HG02571 (cell line): ENCODE measurements at regions not wholly inside any gene's neighbourhood (a gene's known extent, or its start where the extent isn't known, plus 50 kb on each side); places are given as distances from the start of the nearest gene placed in this dataset.
"Not testable (repeated sequence)": the region's sequence is repeated elsewhere in the genome, so short reads cannot be mapped to it uniquely, and the experiment has no call there.

Experiments
- ATAC-seq: cut with Tn5 transposase; IDR thresholded peaks from one replicate; pipeline ENCODE4 v1.9.1; 2021; ENCODE audit warnings: mild to moderate bottlenecking, moderate library complexity; ENCODE audit not compliant: unreplicated experiment

DNA sequence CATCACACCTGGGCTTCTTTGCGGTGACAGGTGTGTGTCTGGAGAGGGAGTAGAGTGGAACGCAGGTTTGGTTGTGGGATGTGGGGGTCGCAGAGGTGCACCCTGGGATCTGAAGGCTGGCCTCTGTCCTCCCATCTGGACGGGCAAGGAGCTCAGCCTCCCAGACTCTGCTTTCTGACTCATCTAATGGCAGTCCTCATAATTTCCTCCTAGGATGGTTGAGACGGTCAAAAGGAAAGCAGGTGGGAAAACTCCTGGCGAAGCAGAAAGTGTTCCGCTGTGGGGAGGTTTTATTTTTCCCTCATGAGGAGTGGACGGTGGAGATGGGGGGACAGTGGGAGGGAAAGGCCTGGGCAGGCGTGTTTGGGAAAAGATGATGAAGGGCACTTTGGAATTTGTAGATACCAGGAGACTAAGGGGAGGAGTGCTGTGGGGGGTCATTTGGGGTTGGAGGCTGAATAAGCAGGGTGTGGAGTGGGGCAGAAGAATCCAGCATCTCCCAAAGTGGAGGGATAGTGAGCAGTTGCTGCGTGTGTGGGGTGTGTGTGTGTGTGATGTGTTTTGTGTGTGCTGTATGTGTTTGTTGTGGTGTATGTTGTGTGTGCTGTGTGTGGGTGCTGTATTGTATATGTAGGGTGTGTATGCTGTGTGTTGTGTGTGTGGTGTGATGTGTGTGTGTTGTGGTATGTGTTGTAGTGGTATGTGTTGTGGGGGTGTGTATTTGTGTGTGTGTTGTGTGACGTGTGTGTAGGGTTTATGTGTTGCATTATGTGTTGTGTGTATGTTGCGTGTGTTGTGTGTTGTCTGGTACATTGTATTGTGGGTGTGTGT is 97.2 kb upstream of the PODXL start:
- no peak for ATAC-seq

- no peak for ATAC-seq
These were observed 96.5 kb upstream of the PODXL start for GRCh38 chr7:131652934-131653333.

DNA sequence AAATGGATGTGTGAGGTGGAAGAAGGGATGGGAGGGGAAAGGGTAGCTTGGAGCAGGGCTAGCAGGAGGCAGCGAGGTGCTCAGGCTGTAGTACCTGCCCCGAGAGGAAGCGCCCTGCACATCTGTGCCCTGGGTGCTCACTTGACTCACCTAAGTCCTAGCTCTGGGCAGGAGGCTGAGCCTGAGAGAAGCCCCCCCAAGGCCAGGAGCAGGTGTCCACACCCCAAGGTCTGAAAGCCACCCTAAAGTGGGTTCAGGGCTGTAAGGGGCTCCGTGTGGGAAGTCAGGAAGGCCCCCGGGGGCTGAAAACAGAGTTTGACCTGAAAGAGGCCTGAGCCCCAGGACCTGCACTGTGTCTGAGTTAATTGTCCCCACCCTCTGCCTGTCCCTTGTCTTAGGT is 95.8 kb upstream of the PODXL start:
- ATAC-seq, result no peak

- no peak for ATAC-seq
These were observed 93.5 kb upstream of the PODXL start for GRCh38 chr7:131649879-131650278.

DNA sequence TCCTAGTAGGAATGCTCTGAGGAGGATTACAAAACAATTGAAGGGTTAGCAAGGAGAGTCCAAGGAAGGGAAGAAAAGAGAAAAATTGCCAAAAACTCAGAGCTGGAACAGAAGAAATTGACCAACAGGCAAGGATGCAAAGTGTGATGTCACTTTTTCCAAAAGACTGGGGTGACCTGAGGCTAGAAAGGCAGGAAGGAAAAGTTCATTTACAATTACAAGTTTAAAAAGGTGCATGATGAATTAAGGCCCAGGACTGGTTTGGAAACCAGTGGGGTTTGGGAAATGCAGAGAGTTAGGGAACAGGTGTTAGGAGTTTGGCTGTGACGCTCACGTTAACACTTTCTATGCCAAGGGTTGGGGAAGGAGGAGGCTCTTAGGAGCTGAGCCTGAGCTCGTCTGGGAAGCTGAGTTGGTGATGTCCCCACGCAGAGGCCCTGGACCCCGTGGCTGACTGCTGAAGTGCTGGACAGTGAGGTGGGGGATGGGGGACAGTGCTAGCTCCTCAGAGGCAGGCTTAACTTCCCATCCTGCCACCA is 92.6 kb upstream of the PODXL start:
- no peak for ATAC-seq

- ATAC-seq, result no peak
These were observed 92.1 kb upstream of the PODXL start for GRCh38 chr7:131648491-131648890.

- no peak for ATAC-seq
These were observed 89.8 kb upstream of the PODXL start for GRCh38 chr7:131646203-131646602.

- no peak for ATAC-seq
These were observed 86.0 kb upstream of the PODXL start for GRCh38 chr7:131642429-131642828.

- ATAC-seq, result no peak
These were observed 84.3 kb upstream of the PODXL start for GRCh38 chr7:131640686-131641085.

DNA sequence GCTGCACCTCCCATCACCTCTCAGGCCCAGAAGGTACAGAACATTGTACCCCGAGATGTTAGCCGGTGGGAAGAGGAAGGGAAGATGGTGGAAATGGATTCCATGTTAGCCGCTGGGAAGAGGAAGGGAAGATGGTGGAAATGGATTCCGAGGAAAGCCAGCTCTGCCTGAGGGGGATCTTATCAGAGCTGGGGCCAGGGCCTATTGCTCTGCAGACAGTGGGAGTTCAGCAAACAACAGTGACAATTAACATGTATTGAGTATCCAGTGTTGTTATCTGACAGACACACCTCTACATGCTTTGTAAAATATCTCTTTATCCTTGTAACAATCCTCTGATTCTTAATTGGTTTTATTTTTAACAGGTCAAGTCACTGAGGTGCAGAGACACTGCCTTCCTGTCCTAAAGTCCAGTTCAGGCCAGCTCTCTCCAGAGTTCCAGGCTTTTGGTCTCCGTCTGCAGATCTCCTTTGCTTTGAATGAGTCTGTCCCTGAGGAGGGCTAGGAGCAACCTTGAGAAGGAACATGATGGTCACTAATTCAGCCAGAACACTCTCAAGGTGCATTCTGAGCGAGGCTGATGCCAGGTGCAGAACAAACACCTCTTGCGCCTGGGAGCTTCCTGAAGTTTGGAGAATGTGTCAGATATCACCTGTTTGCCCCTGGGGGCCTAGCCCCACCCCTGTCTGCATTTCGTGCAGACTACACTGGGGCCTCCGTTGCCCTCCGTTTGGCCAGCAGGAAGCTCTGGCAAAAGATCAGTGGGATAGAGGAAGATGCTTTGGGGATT is 82.4 kb upstream of the PODXL start:
- no peak for ATAC-seq

GRCh38 chr7:131637859-131638258 is 81.4 kb upstream of the PODXL start:
- no peak for ATAC-seq

DNA sequence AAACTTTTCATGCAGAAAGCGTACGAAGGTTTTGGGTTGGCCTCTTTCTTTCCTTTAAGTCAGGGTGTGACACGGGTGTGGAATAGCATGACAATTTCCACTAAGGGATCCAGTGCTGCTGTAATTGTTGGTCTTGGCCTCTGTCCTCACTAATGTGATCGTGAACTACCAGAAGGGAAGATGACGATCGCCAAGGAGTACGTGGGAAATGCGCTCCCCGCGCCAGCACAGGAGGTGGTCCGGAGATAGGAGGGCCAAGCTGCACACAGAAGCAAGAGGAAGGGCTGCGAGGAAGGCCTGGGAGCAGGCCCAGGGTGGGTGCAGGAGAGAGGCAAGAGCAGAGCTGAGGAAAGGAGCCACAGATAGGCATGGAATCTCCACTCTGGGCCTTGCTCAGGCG is 79.7 kb upstream of the PODXL start:
- no peak for ATAC-seq

DNA sequence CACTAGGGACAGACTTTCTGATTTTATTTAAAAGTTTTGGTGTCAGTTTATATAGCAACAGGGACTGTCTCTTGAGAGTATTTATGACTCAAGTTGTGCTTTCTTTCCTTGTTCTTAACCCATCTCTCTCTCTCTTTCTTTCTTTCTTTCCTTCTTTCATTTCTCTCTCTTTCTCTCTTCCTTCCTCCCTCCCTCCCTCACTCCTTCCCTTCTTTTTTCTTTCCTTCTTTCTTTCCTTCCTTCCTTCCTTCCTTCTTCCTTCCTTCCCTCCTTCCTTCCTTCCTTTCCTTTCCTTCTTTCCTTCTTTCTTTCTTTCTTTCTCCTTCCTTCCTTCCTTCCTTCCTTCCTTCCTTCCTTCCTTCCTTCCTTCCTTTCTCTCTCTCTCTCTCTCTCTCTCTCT is 77.8 kb upstream of the PODXL start:
- ATAC-seq, result not testable (repeated sequence)

DNA sequence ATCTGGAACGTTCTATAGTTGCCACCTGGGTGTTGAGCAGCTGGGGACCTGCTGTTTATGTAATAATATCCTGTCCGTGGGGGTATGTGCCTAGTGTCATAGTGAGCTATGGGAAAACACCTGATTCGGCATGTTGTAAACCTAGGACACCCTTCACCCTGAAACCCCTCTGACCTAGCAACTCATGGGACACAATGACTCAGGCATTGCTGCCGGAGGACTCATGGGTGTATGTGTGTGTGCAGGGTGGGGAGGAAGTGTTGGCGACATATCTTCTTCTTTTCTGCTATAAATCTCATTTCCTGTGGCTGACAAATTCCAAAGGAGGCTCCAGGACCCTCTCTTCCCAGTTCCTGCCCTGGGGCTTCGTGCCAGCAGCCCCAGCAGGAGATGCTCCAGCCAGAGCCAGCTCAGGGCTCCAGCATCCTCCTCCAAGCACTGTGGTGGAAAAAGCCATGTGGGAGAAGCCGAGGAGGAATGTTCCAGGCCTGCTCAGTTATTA is 77.0 kb upstream of the PODXL start:
- no peak for ATAC-seq

- no peak for ATAC-seq
These were observed 74.0 kb upstream of the PODXL start for GRCh38 chr7:131630427-131630826.

GRCh38 chr7:131629217-131629882 is 72.9 kb upstream of the PODXL start:
- ATAC-seq, result no peak

- no peak for ATAC-seq
These were observed 72.2 kb upstream of the PODXL start for GRCh38 chr7:131628634-131629033.

DNA sequence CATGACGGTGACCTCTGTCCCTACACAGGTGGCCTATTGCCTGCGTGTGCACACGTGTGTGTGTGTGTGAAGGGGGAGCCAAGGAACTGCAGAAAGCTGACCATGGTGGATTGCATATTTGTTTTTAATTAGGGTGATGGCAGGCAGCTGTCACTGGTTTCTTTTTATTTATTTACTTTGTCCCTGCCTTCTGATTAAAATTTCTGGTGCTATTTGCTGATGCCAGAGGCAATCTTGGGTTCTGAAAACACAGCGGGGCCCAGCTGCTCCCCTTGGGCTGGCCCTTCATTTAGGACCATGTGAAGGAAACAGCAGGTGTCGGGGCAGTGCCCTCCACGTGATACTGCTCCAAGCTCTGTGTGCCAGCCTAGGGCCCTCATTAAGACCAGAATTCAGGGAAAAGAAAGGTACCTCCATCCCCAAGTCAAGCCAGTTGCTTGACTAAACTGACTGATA is 71.3 kb upstream of the PODXL start:
- ATAC-seq, result no peak

DNA sequence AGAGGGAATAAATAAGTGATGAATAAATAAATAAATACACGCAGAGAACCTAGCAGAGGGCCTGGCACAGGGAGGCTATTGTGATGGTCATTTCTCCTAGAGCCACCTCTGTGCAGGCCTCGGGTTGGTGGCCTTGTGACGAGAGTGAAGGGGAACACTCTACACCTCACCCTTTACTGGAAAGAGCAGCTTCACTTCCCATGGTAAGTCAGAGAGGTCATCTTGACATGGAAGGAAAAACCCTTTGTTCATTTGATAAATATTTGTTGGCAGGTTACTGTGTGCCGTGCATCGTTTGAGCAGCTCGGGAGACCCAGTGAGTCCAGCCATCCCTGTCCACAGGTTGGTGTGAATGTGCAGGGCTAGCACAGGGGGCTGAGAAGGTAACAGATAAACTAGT is 70.2 kb upstream of the PODXL start:
- ATAC-seq, result no peak

GRCh38 chr7:131625817-131626372 is 69.5 kb upstream of the PODXL start:
- ATAC-seq, result no peak

DNA sequence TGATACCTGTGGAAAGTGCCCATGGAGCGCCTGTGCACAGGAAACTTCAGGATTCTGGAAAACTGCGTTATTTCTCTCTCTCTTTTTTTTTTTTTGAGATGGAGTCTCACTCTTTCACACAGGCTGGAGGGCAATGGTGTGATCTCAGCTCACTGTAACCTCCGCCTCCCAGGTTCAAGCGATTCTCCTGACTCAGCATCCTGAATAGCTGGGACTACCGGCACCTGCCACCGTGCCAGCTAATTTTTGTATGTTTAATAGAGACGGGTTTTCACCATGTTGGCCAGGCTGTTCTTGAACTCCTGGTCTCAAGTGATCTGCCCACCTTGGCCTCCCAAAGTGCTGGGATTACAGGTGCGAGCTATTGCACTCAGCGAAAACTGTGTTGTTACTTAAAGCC is 68.9 kb upstream of the PODXL start:
- not testable (repeated sequence) for ATAC-seq
